H9 (cell line): ENCODE measurements at regions not wholly inside any gene's neighbourhood (a gene's known extent, or its start where the extent isn't known, plus 50 kb on each side); places are given as distances from the start of the nearest gene placed in this dataset.

Experiments
- DNase-seq: peaks from one replicate; pipeline ENCODE4 v3.0.0-alpha.2; 2017
- H2AFZ ChIP-seq: one replicate; pipeline ENCODE4 v1.6.1; 2013; ENCODE audit warnings: mild to moderate bottlenecking, low read length, control low read depth, moderate library complexity
- H2AK5ac ChIP-seq: 2 replicates; pipeline ENCODE4 v1.6.1; 2013; ENCODE audit warnings: low read length, control low read depth, mixed read lengths; ENCODE audit not compliant: insufficient read length
- H2BK120ac ChIP-seq: one replicate; pipeline ENCODE4 v1.6.1; 2013; ENCODE audit warnings: low read depth, mild to moderate bottlenecking, low read length, control low read depth, inconsistent platforms; ENCODE audit not compliant: poor library complexity, severe bottlenecking
- H2BK12ac ChIP-seq: 2 replicates; pipeline ENCODE4 v1.6.1; 2013; ENCODE audit warnings: low read length, control low read depth, mixed read lengths, low read depth; ENCODE audit not compliant: insufficient read length
- H2BK15ac ChIP-seq: 2 replicates; pipeline ENCODE4 v1.6.1; 2013; ENCODE audit warnings: low read depth, low read length, control low read depth
- H2BK20ac ChIP-seq: one replicate; pipeline ENCODE4 v1.6.1; 2013; ENCODE audit warnings: low read depth, mild to moderate bottlenecking, low read length, control low read depth, inconsistent platforms; ENCODE audit not compliant: poor library complexity, severe bottlenecking
- H2BK5ac ChIP-seq: 2 replicates; pipeline ENCODE4 v1.6.1; 2013; ENCODE audit warnings: low read length, control low read depth, mixed read lengths; ENCODE audit not compliant: insufficient read length
- H3K14ac ChIP-seq: 2 replicates; pipeline ENCODE4 v1.6.1; 2013; ENCODE audit warnings: low read length, control low read depth; ENCODE audit not compliant: insufficient read depth
- H3K18ac ChIP-seq: 2 replicates; pipeline ENCODE4 v1.6.1; 2013; ENCODE audit warnings: low read depth, mild to moderate bottlenecking, mixed read lengths, low read length, control low read depth; ENCODE audit not compliant: insufficient read length
- H3K23ac ChIP-seq: 2 replicates; pipeline ENCODE4 v1.6.1; 2013; ENCODE audit warnings: low read length, control low read depth, mixed read lengths, low read depth; ENCODE audit not compliant: insufficient read length
- H3K23me2 ChIP-seq: 2 replicates; pipeline ENCODE4 v1.6.1; 2013; ENCODE audit warnings: low read depth, mild to moderate bottlenecking, mixed read lengths, low read length, control low read depth; ENCODE audit not compliant: insufficient read length, poor library complexity, severe bottlenecking
- H3K27ac ChIP-seq: 2 replicates; pipeline ENCODE4 v1.5.1; 2013; ENCODE audit warnings: low read length, control low read depth, mixed read lengths, low read depth; ENCODE audit not compliant: insufficient read length
- H3K27me3 ChIP-seq: 2 replicates; pipeline ENCODE4 v1.6.1; 2013; ENCODE audit warnings: low read length, control low read depth, inconsistent platforms; ENCODE audit not compliant: insufficient read depth
- H3K4ac ChIP-seq: 2 replicates; pipeline ENCODE4 v1.6.1; 2013; ENCODE audit warnings: low read depth, mild to moderate bottlenecking, control low read depth, inconsistent platforms, low read length, moderate library complexity
- H3K4me1 ChIP-seq: 2 replicates; pipeline ENCODE4 v1.6.1; 2013; ENCODE audit warnings: low read length, control low read depth, inconsistent platforms; ENCODE audit not compliant: insufficient read depth
- H3K4me2 ChIP-seq: 2 replicates; pipeline ENCODE4 v1.6.1; 2013; ENCODE audit warnings: low read length, control low read depth, mixed read lengths; ENCODE audit not compliant: insufficient read length, insufficient read depth
- H3K56ac ChIP-seq: 2 replicates; pipeline ENCODE4 v1.6.1; 2013; ENCODE audit warnings: low read depth, mild to moderate bottlenecking, mixed read lengths, low read length, control low read depth; ENCODE audit not compliant: insufficient read length
- H3K79me1 ChIP-seq: 2 replicates; pipeline ENCODE4 v1.6.1; 2013; ENCODE audit warnings: low read depth, mild to moderate bottlenecking, moderate library complexity, low read length, control low read depth, inconsistent platforms; ENCODE audit not compliant: insufficient read depth, poor library complexity, severe bottlenecking
- H3K79me2 ChIP-seq: 2 replicates; pipeline ENCODE4 v1.6.1; 2013; ENCODE audit warnings: low read length, control low read depth, inconsistent platforms; ENCODE audit not compliant: insufficient read depth
- H3K9ac ChIP-seq: 2 replicates; pipeline ENCODE4 v1.6.1; 2013; ENCODE audit warnings: low read length, control low read depth, mixed read lengths; ENCODE audit not compliant: insufficient read length; ENCODE audit errors: extremely low read depth
- H3K9me3 ChIP-seq: one replicate; pipeline ENCODE4 v1.6.1; 2013; ENCODE audit warnings: low read depth, low read length, inconsistent platforms; ENCODE audit not compliant: control insufficient read depth
- H3T11ph ChIP-seq: one replicate; pipeline ENCODE4 v1.6.1; 2013; ENCODE audit warnings: mild to moderate bottlenecking, low read length, control low read depth, inconsistent platforms
- H4K20me1 ChIP-seq: one replicate; pipeline ENCODE4 v1.6.1; 2013; ENCODE audit not compliant: control insufficient read depth, insufficient read length, insufficient read depth
- H4K5ac ChIP-seq: 2 replicates; pipeline ENCODE4 v1.6.1; 2013; ENCODE audit warnings: low read depth, mild to moderate bottlenecking, mixed read lengths, low read length, control low read depth; ENCODE audit not compliant: insufficient read length
- H4K8ac ChIP-seq: replicated peaks from 2 replicates; pipeline ENCODE4 v1.6.1; 2013; ENCODE audit warnings: low read length, control low read depth, mixed read lengths, low read depth; ENCODE audit not compliant: insufficient read length
- H4K91ac ChIP-seq: 2 replicates; pipeline ENCODE4 v1.6.1; 2013; ENCODE audit warnings: low read depth, mild to moderate bottlenecking, moderate library complexity, mixed read lengths, low read length, control low read depth; ENCODE audit not compliant: insufficient read length
- H3K27ac Mint-ChIP-seq, 3 experiments: 2 replicates in 2 of 3; 3 replicates in 1 of 3; pipeline ENCODE4 v1.8.0; 2020 to 2021; ENCODE audit warnings: mixed read lengths in 3 of 3, mild to moderate bottlenecking in 1 of 3, moderate library complexity in 1 of 3
- H3K27me3 Mint-ChIP-seq: 2 replicates; pipeline ENCODE4 v1.8.0; 2021; ENCODE audit warnings: low read depth, mild to moderate bottlenecking, moderate library complexity, mixed read lengths
- H3K36me3 Mint-ChIP-seq, 3 experiments: 2 replicates in 2 of 3; 3 replicates in 1 of 3; pipeline ENCODE4 v1.8.0; 2020 to 2021; ENCODE audit warnings: low read depth in 3 of 3, mixed read lengths in 3 of 3; ENCODE audit not compliant: insufficient read depth in 1 of 3
- H3K4me1 Mint-ChIP-seq, 2 experiments: 2 replicates each; pipeline ENCODE4 v1.8.0; 2020; ENCODE audit warnings: mixed read lengths in 2 of 2
- H3K4me3 Mint-ChIP-seq, 2 experiments: 2 replicates in 1 of 2; 3 replicates in 1 of 2; pipeline ENCODE4 v1.8.0; 2020 to 2021; ENCODE audit warnings: mild to moderate bottlenecking in 2 of 2, mixed read lengths in 2 of 2, moderate library complexity in 1 of 2
- H3K9me3 Mint-ChIP-seq, 2 experiments: 2 replicates in 1 of 2; 3 replicates in 1 of 2; pipeline ENCODE4 v1.8.0; 2020; ENCODE audit warnings: mild to moderate bottlenecking in 2 of 2, mixed read lengths in 2 of 2, moderate library complexity in 1 of 2
- CTCF ChIP-seq: fragments of 200-600 bp; sonication (generic); conservative IDR thresholded peaks from 3 replicates; pipeline ENCODE4 v1.8.0; 2021; ENCODE audit warnings: antibody characterized with exemption, mild to moderate bottlenecking
- WGBS: extraction: QIAGEN DNeasy Blood & Tissue Kit; methylation state at CpG from one replicate; pipeline ENCODE4 v1.1.7; 2013; ENCODE audit warnings: missing lambda C conversion rate, low lambda C conversion rate, mixed read lengths; ENCODE audit not compliant: insufficient read length; ENCODE audit errors: extremely low coverage; 5-methylcytosine and 5-hydroxymethylcytosine counted together

- Histone ChIP-seq H3T11ph (no peak overlapping the region), H3K9ac (no peak overlapping the region), H3K23ac (no peak overlapping the region), H4K8ac (no peak overlapping the region), H3K4me1 (no peaks in the 10 kb centered on the region; the same call in 1 of the 2 replicates), H3K23me2 (no peaks in the 10 kb centered on the region), H3K27me3 (no peaks in the 10 kb centered on the region), H2AK5ac (no peak overlapping the region), H4K5ac (no peak overlapping the region), H2AFZ (no peak overlapping the region), H3K9me3 (no peaks in the 10 kb centered on the region), H3K18ac (no peak overlapping the region), H4K20me1 (no peaks in the 10 kb centered on the region), H3K27ac (no peak overlapping the region), H3K4me2 (no peak overlapping the region), H3K14ac (no peak overlapping the region), H3K79me2 (no peaks in the 10 kb centered on the region), H2BK5ac (no peak overlapping the region), H2BK120ac (no peak overlapping the region), H4K91ac (no peak overlapping the region), H2BK20ac (no peak overlapping the region), H3K4ac (no peak overlapping the region), H2BK15ac (no peak overlapping the region), H3K56ac (no peak overlapping the region), H2BK12ac (no peak overlapping the region), H3K79me1 (no peaks in the 10 kb centered on the region)
- no peak for TF ChIP-seq CTCF
- no peak for DNase-seq
- H3K9me3 Mint-ChIP-seq, result peaks cover 0 to 3% of the 10 kb centered on the region in 2 experiments; a peak in 1 of 5 replicates
- H3K36me3 Mint-ChIP-seq, result peaks cover 0 to 4% (median 0%) of the 10 kb centered on the region in 3 experiments; a peak in 1 of 7 replicates
- no peak overlapping the region for H3K4me3 Mint-ChIP-seq
- whole genome bisulfite sequencing, result no CpG with 5 or more reads among the region's 4 CpGs
- H3K27ac Mint-ChIP-seq, result no peak overlapping the region
- no peaks in the 10 kb centered on the region for H3K27me3 Mint-ChIP-seq
- H3K4me1 Mint-ChIP-seq, result peaks cover 12 to 14% of the 10 kb centered on the region in 2 experiments
These were observed 168.3 kb downstream of the TRIML1 start for GRCh38 chr4:188307591-188307990.
